GM23338 (cell line): ENCODE measurements at regions not wholly inside any gene's neighbourhood (a gene's known extent, or its start where the extent isn't known, plus 50 kb on each side); places are given as distances from the start of the nearest gene placed in this dataset.

Source experiments
- CREB1 ChIP-seq: fragments of 250-450 bp; sonication (Bioruptor Pico); IDR thresholded peaks from 2 replicates; pipeline ENCODE4 v1.5.0; 2020; ENCODE audit warnings: low read depth, mild to moderate bottlenecking, moderate library complexity
- CTCF ChIP-seq, 2 experiments: fragments of 200-600 bp in 1 of 2; sonication (generic) in 1 of 2; conservative IDR thresholded peaks; 2 replicates each; pipeline versions ENCODE4 v1.5.1 to v1.6.1; 2016 to 2017; ENCODE audit warnings: antibody characterized with exemption in 2 of 2, low read depth in 2 of 2, mild to moderate bottlenecking in 2 of 2, moderate library complexity in 1 of 2
- ETS1 ChIP-seq: IDR thresholded peaks from 2 replicates; pipeline ENCODE4 v1.6.1; 2016; ENCODE audit warnings: antibody characterized with exemption
- EZH2 ChIP-seq: fragments of 200-600 bp; sonication (generic); IDR thresholded peaks from one replicate; pipeline ENCODE4 v1.8.0; 2017; ENCODE audit warnings: antibody characterized with exemption, mild to moderate bottlenecking, low read depth; ENCODE audit not compliant: unreplicated experiment
- EZH2phosphoT487 ChIP-seq: fragments of 200-600 bp; sonication (generic); IDR thresholded peaks from one replicate; pipeline ENCODE4 v1.8.1; 2018; ENCODE audit warnings: antibody characterized with exemption; ENCODE audit not compliant: unreplicated experiment
- JUNB ChIP-seq: IDR thresholded peaks from one replicate; pipeline ENCODE4 v1.6.1; 2016; ENCODE audit warnings: antibody characterized with exemption; ENCODE audit not compliant: unreplicated experiment
- NANOG ChIP-seq: IDR thresholded peaks from 2 replicates; pipeline ENCODE4 v1.6.1; 2016; ENCODE audit warnings: antibody characterized with exemption, borderline replicate concordance
- POLR2AphosphoS5 ChIP-seq: IDR thresholded peaks from 2 replicates; pipeline ENCODE4 v1.6.1; 2016; ENCODE audit warnings: antibody characterized with exemption, low read depth
- REST ChIP-seq: IDR thresholded peaks from one replicate; pipeline ENCODE4 v1.6.1; 2018; ENCODE audit warnings: antibody characterized with exemption; ENCODE audit not compliant: unreplicated experiment
- STAT1 ChIP-seq: IDR thresholded peaks from one replicate; pipeline ENCODE4 v1.6.1; 2016; ENCODE audit warnings: antibody characterized with exemption; ENCODE audit not compliant: unreplicated experiment
- ZNF114 ChIP-seq: fragments of 250-450 bp; sonication (Bioruptor Pico); IDR thresholded peaks from 2 replicates; pipeline ENCODE4 v1.5.0; 2020; ENCODE audit warnings: mild to moderate bottlenecking, moderate library complexity
- ZNF331 ChIP-seq: fragments of 250-450 bp; sonication (Bioruptor Pico); IDR thresholded peaks from 2 replicates; pipeline ENCODE4 v1.5.0; 2020; ENCODE audit warnings: low read depth, mild to moderate bottlenecking, moderate library complexity
- ZNF462 ChIP-seq: fragments of 250-450 bp; sonication (Bioruptor Pico); IDR thresholded peaks from 2 replicates; pipeline ENCODE4 v1.5.0; 2020; ENCODE audit warnings: mild to moderate bottlenecking, moderate library complexity

GRCh38 chr11:34770111-34770510, 146.1 kb downstream of the APIP start:
- TF ChIP-seq CREB1 (CRISPR knock-in tag) (no peak), CTCF (conservative IDR thresholded peaks at IDR 0.05; ENCODE audit: low read depth in 2 of 2) (no peak), EZH2 (no peak), ETS1 (no peak), POLR2AphosphoS5 (no peak), EZH2phosphoT487 (no peak), STAT1 (no peak), REST (no peak), JUNB (no peak), ZNF331 (CRISPR knock-in tag) (no peak), ZNF114 (CRISPR knock-in tag) (no peak), ZNF462 (CRISPR knock-in tag) (no peak), NANOG (no peak)
